Fibroblast of skin of abdomen (primary cell): ENCODE measurements at regions not wholly inside any gene's neighbourhood (a gene's known extent, or its start where the extent isn't known, plus 50 kb on each side); places are given as distances from the start of the nearest gene placed in this dataset.

Experiments used
- DNase-seq: peaks from one replicate; pipeline ENCODE4 v3.0.0-alpha.2; 2013

GRCh38 chr22:22144858-22145257, 99.7 kb upstream of the VPREB1 start:
- DNase-seq, result no peak

- DNase-seq, result no peak
These were observed 101.1 kb upstream of the VPREB1 start for GRCh38 chr22:22143448-22143847.

GRCh38 chr22:22142661-22143060, 101.9 kb upstream of the VPREB1 start:
- no peak for DNase-seq

GRCh38 chr22:22141771-22142591, 102.6 kb upstream of the VPREB1 start:
- DNase-seq, result no peak

- no peak for DNase-seq
These were observed 103.6 kb upstream of the VPREB1 start for GRCh38 chr22:22141031-22141430.

GRCh38 chr22:22139364-22139763, 105.2 kb upstream of the VPREB1 start:
- no peak for DNase-seq

- DNase-seq, result no peak
These were observed 105.7 kb upstream of the VPREB1 start for GRCh38 chr22:22138915-22139314.

GRCh38 chr22:22137891-22138290, 106.7 kb upstream of the VPREB1 start:
- DNase-seq, result no peak

- no peak for DNase-seq
These were observed 110.7 kb upstream of the VPREB1 start for GRCh38 chr22:22133910-22134309.

- DNase-seq, result no peak
These were observed 113.5 kb upstream of the VPREB1 start for GRCh38 chr22:22130953-22131608.

GRCh38 chr22:22129387-22129786, 115.2 kb upstream of the VPREB1 start:
- DNase-seq, result no peak

- no peak for DNase-seq
These were observed 116.1 kb upstream of the VPREB1 start for GRCh38 chr22:22128440-22128839.

GRCh38 chr22:22127100-22127499, 117.5 kb upstream of the VPREB1 start:
- no peak for DNase-seq

GRCh38 chr22:22125579-22126468, 118.8 kb upstream of the VPREB1 start:
- DNase-seq, result no peak

GRCh38 chr22:22125028-22125578, 119.5 kb upstream of the VPREB1 start:
- DNase-seq, result no peak

- DNase-seq, result no peak
These were observed 120.2 kb upstream of the VPREB1 start for GRCh38 chr22:22124374-22124773.

- no peak for DNase-seq
These were observed 120.7 kb upstream of the VPREB1 start for GRCh38 chr22:22123960-22124278.

GRCh38 chr22:22123118-22123959, 121.2 kb upstream of the VPREB1 start:
- DNase-seq, result no peak

GRCh38 chr22:22122348-22123117, 122.1 kb upstream of the VPREB1 start:
- DNase-seq, result no peak

- DNase-seq, result no peak
These were observed 123.1 kb upstream of the VPREB1 start for GRCh38 chr22:22121445-22121844.

GRCh38 chr22:22120160-22120559, 124.4 kb upstream of the VPREB1 start:
- no peak for DNase-seq
